ENCODE measurements at regions not wholly inside any gene's neighbourhood (a gene's known extent, or its start where the extent isn't known, plus 50 kb on each side); places are given as distances from the start of the nearest gene placed in this dataset.

GRCh38 chr3:5543047-5543446 is 355.5 kb downstream of the EDEM1 start:
- Histone ChIP-seq H3K36me3 (ENCODE audit: low read depth, missing control alignments) (no peaks in the 10 kb centered on the region), H3K27me3 (no peaks in the 10 kb centered on the region), H3K4me3 (no peak overlapping the region), H3K4me1 (no peaks in the 10 kb centered on the region), H3K27ac (no peak overlapping the region), H3K9me3 (no peaks in the 10 kb centered on the region)
- intact Hi-C loops (cut with DNase I; ENCODE audit: low total_unique reads) = no loop called here
- WGBS, 2 donors = 50 to 75% methylated on average over 1 of the region's 1 CpG
- DNase-seq = no peak
- no peak for TF ChIP-seq CTCF (IDR thresholded peaks at IDR 0.05)
- TF ChIP-seq POLR2A (IDR thresholded peaks at IDR 0.05) = no peak

DNA sequence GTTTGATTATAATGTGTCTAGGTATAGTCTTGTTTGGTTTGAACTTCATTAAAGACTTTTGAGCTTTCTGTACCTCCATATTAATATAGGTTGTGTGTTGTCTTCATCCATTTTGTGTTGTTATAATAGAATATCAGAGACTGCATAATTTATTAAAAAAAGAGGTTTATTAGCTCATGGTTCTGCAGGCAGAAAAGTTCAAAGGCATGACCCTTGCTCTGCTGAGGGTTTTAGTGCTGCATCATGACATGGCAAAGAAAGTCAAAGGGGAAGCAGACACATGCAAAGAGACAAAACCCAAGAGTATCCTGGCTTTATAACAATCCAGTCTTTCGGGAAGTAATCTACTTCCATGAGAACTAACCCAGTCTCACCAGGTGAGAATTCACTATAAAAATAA is 358.2 kb downstream of the EDEM1 start:
- no peak for DNase-seq
- no peaks in the 10 kb centered on the region for H3K9me3 ChIP-seq
- WGBS, 2 donors = 75 to 85% methylated on average over 1 of the region's 1 CpG
- no peaks in the 10 kb centered on the region for H3K27me3 ChIP-seq
- TF ChIP-seq POLR2A (IDR thresholded peaks at IDR 0.05) = no peak
- TF ChIP-seq CTCF (IDR thresholded peaks at IDR 0.05) = no peak
- intact Hi-C loops (cut with DNase I; ENCODE audit: low total_unique reads) = no loop called here
- H3K4me1 ChIP-seq = no peaks in the 10 kb centered on the region
- H3K36me3 ChIP-seq (ENCODE audit: low read depth, missing control alignments) = no peaks in the 10 kb centered on the region
- no peak overlapping the region for H3K4me3 ChIP-seq
- H3K27ac ChIP-seq = no peak overlapping the region

DNA sequence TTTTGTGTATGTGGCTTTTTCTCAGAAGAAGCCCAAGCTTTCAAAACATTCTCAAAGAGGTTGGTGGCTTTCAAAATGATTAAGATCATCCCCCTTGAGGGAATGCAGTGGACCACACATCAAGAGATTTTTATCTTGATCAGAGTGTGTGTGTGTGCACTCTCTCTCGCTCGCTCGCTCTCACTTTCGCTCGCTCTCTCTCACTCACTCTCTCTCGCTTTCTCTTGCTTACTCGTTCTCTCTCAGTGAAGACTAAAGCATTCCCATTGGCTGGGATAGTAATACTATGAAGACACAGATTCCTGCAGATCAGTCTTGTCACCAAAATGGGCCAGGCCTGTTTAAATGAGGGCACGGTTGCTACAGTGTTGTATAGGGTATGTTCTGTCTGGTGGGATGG is 365.7 kb downstream of the EDEM1 start:
- intact Hi-C loops (cut with DNase I; ENCODE audit: low total_unique reads) = no loop called here
- no peak for DNase-seq
- Histone ChIP-seq H3K27ac (no peak overlapping the region), H3K36me3 (ENCODE audit: low read depth, missing control alignments) (no peaks in the 10 kb centered on the region), H3K27me3 (no peaks in the 10 kb centered on the region), H3K9me3 (no peaks in the 10 kb centered on the region), H3K4me3 (no peak overlapping the region), H3K4me1 (no peaks in the 10 kb centered on the region)
- no peak for TF ChIP-seq CTCF (IDR thresholded peaks at IDR 0.05)
- no peak for TF ChIP-seq POLR2A (IDR thresholded peaks at IDR 0.05)
- 92 to 95% methylated on average over 8 of the region's 8 CpGs for WGBS, 2 donors

DNA sequence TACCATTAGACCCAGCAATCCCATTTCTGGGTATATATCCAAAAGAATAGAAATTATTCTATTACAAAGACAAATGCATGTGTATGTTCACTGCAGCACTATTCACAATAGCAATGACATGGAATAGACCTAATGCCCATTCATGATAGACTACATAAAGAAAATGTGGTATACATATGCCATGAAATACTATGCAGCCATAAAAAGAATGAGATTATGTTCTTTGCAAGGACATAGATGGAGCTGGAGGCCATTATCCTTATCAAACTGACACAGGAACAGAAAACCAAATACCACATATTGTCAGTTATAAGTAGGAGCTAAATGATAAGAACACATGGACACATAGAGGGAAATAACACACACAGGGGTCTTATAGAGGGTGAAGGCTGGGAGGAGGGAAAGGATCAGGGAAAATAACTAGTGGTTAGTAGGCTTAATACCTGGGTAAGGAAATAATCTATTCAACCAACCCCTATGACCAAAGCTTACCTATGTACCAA is 366.8 kb downstream of the EDEM1 start:
- DNase-seq = no peak
- intact Hi-C loops (cut with DNase I; ENCODE audit: low total_unique reads) = no loop called here
- Histone ChIP-seq H3K9me3 (no peaks in the 10 kb centered on the region), H3K4me1 (no peaks in the 10 kb centered on the region), H3K27ac (no peak overlapping the region), H3K36me3 (ENCODE audit: low read depth, missing control alignments) (no peaks in the 10 kb centered on the region), H3K4me3 (no peak overlapping the region), H3K27me3 (no peaks in the 10 kb centered on the region)
- TF ChIP-seq POLR2A (IDR thresholded peaks at IDR 0.05) (no peak), CTCF (IDR thresholded peaks at IDR 0.05) (no peak)

DNA sequence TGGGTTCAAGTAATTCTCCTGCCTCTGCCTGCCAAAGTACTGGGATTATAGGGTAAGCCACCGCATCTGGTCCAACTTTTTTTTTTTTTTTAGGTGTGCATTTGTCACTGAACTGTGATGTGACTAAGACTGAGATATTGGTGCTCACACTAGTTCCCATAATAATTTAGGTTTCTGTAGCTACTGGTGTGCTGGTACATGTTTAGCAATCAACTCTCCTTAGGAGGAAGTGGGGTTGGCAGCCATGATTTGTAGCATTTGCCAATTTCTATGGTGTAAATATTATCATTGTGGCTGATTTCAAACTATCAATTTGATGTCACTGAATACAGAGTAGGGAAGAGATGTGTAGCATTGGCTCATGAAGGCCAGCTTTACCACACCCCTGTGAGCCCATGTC is 372.7 kb downstream of the EDEM1 start:
- TF ChIP-seq POLR2A (IDR thresholded peaks at IDR 0.05) (no peak), CTCF (IDR thresholded peaks at IDR 0.05) (no peak)
- Histone ChIP-seq H3K4me1 (peaks cover 3% of the 10 kb centered on the region), H3K27ac (no peak overlapping the region), H3K9me3 (no peaks in the 10 kb centered on the region), H3K27me3 (no peaks in the 10 kb centered on the region), H3K4me3 (no peak overlapping the region), H3K36me3 (ENCODE audit: low read depth, missing control alignments) (no peaks in the 10 kb centered on the region)
- no peak for DNase-seq
- intact Hi-C loops (cut with DNase I; ENCODE audit: low total_unique reads) = no loop called here
- 96 to 100% methylated on average over 1 of the region's 1 CpG for WGBS, 2 donors

All from testis (tissue), 2 donors.